ENCODE measurements at regions not wholly inside any gene's neighbourhood (a gene's known extent, or its start where the extent isn't known, plus 50 kb on each side); places are given as distances from the start of the nearest gene placed in this dataset.

DNA sequence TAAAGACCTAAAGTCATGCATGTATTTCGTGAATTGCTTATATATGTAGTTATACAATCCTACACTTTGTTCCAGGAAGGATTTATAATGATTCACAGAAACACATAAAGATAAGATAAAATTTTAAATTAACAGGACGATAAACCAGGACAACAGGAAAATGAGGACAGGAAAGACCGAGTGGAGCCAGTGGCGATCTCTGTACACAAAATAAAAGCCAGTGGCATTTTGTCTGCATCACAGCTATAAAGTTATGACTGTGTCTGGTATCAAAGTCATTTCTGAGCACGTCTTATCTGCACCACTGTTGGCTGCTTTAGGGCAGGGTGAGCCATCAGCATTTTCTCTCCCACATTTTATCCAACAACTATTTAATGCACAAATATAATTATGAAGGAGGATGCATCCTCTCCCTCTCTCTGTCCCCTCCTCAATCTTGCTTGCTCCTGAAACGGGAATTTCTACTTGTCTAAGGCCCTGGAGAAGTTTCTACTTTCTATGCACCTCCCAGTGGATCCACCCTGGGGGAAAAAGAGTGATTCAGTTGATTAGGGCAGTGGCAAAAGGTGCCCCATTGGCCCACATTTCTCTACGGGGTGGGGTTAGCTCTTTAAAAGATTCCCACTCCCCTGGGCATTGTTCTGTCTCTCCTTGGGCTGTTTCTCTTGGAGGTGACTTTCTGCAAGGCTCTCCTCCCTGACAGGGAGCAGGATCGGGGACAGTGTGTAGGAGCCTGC is 159.4 kb upstream of the UBE2E1 start:
- TF ChIP-seq, protein P1, sequence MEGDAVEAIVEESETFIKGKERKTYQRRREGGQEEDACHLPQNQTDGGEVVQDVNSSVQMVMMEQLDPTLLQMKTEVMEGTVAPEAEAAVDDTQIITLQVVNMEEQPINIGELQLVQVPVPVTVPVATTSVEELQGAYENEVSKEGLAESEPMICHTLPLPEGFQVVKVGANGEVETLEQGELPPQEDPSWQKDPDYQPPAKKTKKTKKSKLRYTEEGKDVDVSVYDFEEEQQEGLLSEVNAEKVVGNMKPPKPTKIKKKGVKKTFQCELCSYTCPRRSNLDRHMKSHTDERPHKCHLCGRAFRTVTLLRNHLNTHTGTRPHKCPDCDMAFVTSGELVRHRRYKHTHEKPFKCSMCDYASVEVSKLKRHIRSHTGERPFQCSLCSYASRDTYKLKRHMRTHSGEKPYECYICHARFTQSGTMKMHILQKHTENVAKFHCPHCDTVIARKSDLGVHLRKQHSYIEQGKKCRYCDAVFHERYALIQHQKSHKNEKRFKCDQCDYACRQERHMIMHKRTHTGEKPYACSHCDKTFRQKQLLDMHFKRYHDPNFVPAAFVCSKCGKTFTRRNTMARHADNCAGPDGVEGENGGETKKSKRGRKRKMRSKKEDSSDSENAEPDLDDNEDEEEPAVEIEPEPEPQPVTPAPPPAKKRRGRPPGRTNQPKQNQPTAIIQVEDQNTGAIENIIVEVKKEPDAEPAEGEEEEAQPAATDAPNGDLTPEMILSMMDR (IDR thresholded peaks at IDR 0.05; ENCODE audit: low read depth, low read length, poor library complexity, severe bottlenecking), result no peak
- no peak for TF ChIP-seq EZH2phosphoT487 (IDR thresholded peaks at IDR 0.05; ENCODE audit: borderline replicate concordance, low read length)
